Colon (tissue), 2 donors: ENCODE measurements at regions not wholly inside any gene's neighbourhood (a gene's known extent, or its start where the extent isn't known, plus 50 kb on each side); places are given as distances from the start of the nearest gene placed in this dataset.

Experiments
- FAIRE-seq: peaks from 2 replicates; lab custom pipeline; 2012; peaks lifted over from hg19 to GRCh38; lab: Jason Lieb, UNC
- donor health status: control.
- donor health status: control.

- FAIRE-seq, result no peak
Observed at GRCh38 chr2:217079165-217079564, 219.3 kb upstream of the TNP1 start.

- FAIRE-seq, result no peak
Observed at GRCh38 chr2:217077831-217078407, 218.1 kb upstream of the TNP1 start.

- FAIRE-seq, result no peak
Observed at GRCh38 chr2:217076657-217077232, 216.9 kb upstream of the TNP1 start.

GRCh38 chr2:217076058-217076435 lies 216.2 kb upstream of the TNP1 start:
- FAIRE-seq, result no peak

DNA sequence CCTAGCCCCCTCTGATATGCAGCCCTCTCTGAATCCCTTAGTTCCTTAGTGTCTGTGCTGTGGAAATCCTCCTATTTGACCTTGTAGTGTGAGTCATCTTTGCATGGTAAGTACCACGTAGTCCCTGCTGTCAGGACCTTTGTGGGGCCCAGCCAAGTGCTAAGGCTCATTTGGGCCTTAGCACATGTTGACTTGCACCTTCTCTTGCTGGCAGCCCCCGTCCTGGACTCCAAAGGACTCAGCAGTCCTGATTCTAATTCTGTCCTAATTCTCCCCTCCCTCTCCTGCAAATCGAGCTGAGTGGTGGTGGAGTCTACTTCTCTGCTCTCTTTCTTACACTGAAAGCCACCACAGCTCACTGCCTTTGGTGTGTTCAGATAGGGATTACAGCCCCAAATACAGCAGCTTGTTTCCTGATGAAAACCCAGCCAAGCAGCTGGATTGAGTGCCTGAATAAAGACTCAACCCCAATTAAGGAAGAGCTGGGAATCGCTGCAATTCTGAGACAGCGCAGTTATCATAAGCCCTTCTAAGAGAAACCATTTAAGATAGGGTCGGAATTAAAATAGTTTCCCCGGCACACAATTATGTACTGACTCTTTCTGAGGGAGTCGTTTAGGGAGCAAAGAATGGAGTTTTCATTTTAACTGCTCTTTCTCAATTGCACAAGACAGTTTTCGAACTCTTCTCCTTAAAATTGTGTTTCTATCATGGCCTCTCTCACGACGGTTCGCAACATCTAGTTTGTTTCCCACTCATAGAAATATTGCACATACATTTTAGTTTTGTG lies 215.6 kb upstream of the TNP1 start:
- FAIRE-seq, result no peak

GRCh38 chr2:217074576-217075255 lies 214.9 kb upstream of the TNP1 start:
- FAIRE-seq, result no peak

DNA sequence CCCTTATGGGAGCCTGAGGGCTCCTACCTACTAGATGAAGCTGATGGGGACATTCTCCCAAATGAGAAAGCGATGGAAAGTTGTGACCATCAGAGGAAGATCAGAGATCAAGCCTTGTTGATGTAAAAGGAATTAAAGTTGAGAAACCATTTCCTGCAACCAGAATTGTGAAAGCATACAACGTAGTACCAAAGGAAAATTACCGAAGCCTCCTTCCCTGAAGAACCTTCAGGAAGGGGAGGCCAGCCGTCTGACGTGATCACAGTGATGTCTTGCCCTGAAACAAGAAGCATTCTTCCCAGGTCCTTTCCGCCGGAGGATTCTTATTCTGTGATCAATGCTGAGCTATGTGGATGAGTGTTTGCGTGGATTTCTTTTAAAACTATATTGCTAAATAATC lies 211.6 kb upstream of the TNP1 start:
- no peak for FAIRE-seq

DNA sequence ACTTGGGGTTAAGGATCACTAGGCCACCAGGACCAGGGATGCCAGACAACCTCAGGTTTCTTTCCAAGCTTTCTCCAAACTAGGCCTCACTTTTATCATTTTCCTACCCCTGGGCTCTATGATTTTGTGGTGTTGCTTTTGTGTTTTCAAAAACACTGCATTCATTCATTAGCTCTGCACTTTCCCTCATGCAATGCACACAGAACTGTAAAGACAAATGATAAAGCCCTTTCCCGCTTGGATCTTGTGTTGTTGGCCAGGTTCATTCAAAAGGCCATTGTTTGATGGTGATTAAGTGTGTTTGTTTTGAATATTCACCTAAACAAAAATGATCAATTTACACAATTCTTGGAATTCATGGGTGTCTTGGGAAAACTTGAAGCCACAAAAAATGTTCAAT lies 210.7 kb upstream of the TNP1 start:
- no peak for FAIRE-seq

- FAIRE-seq, result no peak
Observed at GRCh38 chr2:217070043-217070430, 210.2 kb upstream of the TNP1 start.

- no peak for FAIRE-seq
Observed at GRCh38 chr2:217069263-217070042, 209.6 kb upstream of the TNP1 start.

DNA sequence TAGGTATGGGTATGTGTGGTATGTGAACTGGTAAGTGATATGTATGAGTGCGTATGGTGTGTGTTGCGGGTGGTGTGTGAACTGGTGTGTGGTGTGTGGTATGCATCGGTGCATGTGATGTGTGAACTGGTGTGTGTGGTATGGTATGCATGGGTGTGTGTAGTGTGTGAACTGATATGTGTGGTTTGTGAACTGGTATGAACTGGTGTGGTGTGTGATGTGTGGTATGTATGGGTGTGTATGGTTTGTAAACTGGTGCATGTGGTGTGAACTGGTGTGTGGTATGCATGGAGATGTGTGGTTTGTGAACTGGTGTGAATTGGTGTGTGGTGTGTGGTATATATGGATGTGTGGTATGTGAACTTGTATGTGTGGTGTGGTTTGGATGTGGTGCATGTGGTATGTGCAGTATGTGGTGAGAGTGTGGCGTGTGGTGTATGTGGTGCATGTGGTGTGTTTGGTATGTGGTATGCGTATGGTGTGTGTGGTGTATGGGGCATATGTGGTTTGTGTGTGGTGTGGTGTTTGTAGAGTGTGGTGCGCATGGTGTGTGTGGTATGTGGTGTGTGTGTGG lies 208.9 kb upstream of the TNP1 start:
- FAIRE-seq, result no peak

DNA sequence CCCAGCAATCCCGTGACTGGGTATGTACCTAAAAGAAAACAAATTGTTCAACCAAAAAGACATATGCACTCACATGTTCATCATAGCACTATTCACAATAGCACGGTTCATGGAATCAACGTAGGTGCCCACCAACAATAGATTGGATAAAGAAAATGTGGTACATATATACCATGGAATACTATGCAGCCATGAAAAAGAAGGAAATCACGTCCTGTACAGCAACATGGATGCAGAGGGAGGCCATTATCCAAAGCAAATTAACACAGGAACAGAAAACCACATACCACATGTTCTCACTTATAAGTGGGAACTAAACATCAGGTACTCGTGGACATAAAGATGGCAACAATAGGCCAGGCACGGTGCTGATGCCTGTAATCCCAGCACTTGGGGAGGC lies 207.9 kb upstream of the TNP1 start:
- FAIRE-seq, result no peak

DNA sequence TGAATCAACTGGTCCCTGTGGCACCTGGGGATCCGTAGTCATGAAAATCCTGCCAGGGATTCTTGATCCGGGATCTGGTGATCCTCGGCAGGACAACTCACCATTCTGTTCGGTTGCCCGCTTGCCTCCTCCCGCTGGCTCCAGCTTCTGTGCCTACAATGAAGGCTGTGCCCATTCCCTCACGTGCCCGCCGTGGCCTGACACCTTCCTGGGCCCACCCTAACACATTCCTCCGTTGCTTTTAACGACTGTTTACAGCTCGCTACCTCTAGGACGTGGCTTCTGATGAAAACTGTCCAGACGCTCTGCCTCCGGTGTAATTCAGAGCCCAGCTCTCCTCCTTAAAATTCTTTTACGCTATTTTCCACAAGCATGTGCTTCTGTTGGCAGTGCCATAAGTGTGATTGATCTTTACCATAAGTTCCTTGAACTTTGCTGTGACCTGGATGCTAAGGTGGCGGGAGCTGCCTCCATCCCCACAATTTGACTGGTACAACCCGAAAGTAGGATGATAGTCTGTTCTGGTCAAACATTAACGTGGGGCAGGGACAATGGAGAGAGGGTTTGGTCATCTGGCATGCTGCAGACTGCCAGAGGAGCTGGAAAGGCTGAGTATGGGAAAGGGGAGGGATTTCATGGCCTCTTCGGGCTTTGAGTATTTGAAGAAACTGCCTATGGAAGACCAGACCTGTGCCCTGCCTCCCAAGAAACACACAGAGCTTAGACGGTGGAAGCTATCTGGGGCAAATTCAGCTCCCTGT lies 206.8 kb upstream of the TNP1 start:
- no peak for FAIRE-seq

DNA sequence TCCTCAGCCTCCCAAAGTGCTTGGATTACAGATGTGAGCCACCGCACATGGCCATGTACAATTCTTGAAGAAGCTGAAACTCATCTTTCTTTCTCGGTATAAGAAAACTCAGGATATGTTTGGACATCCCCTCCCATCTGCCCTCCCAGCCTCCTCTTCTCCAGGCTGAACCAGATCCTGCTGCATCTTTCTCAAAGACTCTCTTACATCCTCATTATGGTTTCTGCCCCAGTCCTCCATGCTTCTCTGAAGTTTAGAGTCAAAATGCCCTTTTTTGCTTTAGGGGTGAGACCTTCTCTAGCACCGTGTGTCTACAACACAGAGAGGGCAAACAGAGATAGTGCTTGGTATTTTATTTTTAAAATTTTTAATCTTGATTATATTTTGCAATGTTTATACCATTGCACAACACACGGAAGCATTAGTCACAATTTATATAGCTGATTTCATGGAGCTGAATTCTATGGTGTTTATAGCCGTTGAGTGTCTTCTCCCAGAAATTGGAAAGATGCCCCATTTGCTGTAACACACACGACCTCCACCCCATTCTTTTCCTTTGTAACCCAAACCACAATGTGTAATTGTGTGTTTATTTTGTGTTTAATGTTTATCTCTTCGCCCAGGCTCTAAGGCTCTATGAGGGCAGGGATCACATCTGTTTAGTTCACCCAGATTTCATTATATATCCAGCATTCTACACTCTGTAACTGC lies 206.0 kb upstream of the TNP1 start:
- no peak for FAIRE-seq

DNA sequence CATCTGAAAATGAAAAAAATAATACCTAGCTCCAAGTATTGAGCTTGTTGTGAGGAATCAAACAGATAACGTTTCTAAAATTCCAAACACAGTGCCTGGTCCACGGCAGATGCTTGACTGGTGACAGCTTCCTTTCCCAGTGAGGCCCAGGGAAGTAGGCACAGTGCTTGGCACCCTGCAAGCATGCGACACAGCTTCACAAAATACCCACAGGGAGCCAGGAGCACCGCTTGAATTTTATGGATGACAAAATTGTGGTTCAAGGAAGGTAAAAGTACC lies 205.1 kb upstream of the TNP1 start:
- no peak for FAIRE-seq

DNA sequence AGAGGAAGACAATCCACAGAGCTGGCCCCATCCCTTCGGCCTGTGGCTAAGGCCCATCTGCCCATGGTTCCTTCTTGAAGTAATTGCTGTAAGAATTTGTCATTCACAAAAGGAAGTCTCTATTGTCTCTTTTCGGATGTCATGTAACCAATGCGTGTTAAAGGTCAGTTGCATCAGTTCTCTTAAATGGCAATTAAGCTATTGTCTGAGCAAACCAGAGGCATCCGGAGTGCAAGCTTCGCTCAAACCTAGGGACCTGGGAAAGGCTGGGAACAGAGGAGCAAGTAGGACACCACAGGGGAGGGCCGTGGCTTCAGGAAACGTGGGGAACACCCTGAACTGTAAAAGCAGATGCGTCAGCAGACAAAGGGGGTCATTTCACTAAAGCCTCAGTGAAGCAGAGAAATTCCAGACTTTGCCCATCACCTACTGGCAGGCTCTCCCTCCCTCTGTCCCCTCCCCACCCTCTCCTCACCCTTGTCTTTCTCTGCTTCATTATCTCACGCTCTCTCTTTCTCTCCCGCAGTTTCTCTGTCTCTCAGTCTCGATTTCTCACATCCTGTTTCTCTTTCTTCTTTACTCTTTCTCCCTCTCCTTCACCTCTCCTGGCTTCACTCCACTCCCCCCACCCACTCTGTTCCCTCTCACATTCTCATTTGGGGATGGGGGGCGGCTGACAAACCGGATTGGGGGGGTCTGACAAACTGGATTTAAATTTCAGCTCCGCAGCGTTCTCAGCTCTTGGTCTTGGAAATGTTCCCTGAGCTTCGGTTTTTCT lies 204.6 kb upstream of the TNP1 start:
- no peak for FAIRE-seq

DNA sequence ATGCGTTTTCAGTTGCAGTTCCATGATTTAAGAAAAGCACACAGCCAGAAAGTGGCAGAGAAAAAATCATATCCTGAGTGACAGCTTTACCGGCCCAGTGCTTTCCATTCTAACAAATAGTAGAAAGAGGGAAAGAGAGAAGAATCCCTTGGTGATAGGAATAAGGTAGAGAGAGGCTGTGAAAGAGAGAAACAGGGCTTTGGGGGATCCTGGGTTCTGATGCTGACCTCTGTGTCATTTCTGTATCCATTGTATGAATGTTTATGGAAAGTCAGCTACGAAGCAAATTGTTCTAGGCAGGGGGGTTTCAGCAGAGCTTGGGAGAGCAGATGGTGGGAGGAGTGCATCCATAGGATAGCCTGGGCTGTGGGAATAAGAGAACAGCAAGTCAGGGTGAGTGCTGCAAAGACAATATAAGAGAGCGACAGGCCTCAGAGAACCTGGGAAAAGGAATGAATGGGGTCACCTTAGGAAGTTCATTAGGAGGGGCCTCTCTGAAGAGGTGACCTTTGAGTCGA lies 203.4 kb upstream of the TNP1 start:
- no peak for FAIRE-seq

DNA sequence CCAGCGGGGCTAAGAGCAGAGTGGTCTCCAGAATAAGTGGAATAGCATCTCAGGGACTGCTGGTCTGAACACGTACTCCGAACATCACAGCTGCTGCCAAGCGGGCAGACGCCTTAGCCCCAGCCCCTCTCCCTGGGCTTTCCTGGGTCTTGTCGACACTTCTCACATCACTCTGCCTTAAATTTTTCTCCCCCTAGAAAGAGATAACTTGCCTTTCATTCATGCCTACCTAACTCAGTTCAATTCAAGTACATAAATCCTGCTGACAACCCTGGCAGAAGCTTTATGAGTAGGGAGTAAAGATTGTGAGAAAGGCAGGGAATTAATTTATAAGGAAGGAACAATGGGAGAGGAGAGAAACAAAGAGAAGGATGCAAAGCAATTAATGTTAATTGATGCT lies 202.9 kb upstream of the TNP1 start:
- FAIRE-seq, result no peak

GRCh38 chr2:217061916-217062505 lies 202.1 kb upstream of the TNP1 start:
- no peak for FAIRE-seq
